ENCODE measurements at regions not wholly inside any gene's neighbourhood (a gene's known extent, or its start where the extent isn't known, plus 50 kb on each side); places are given as distances from the start of the nearest gene placed in this dataset.

GRCh38 chr6:22003287-22003686, 293.5 kb downstream of the PRL start:
- no peaks in the 10 kb centered on the region for H3K36me3 ChIP-seq (ENCODE audit: control insufficient read depth, low read length)
- no peaks in the 10 kb centered on the region for H3K9me3 ChIP-seq (ENCODE audit: control insufficient read depth, insufficient read depth, low read length)
- H3K79me2 ChIP-seq (ENCODE audit: control insufficient read depth, low read length) = no peaks in the 10 kb centered on the region
- H4K20me1 ChIP-seq (ENCODE audit: control insufficient read depth, insufficient read depth, low read depth, low read length) = no peaks in the 10 kb centered on the region
- H3K4me1 ChIP-seq (ENCODE audit: control insufficient read depth, low read length) = no peaks in the 10 kb centered on the region
- no peaks in the 10 kb centered on the region for H3K9me2 ChIP-seq (replicated peaks; ENCODE audit: control insufficient read depth, low read length)
- no peak for TF ChIP-seq CTCF (IDR thresholded peaks at IDR 0.05; ENCODE audit: low read depth, low read length, poor library complexity, severe bottlenecking)
- TF ChIP-seq EZH2phosphoT487 (IDR thresholded peaks at IDR 0.05; ENCODE audit: borderline replicate concordance, low read length) = no peak
- no peak overlapping the region for H3K4me2 ChIP-seq (ENCODE audit: low read length)
- H3K27ac ChIP-seq (ENCODE audit: low read depth, low read length) = no peak overlapping the region
- H3K27me3 ChIP-seq (ENCODE audit: control insufficient read depth, low read length) = no peaks in the 10 kb centered on the region
- no peaks in the 10 kb centered on the region for H3F3A ChIP-seq (ENCODE audit: control insufficient read depth, insufficient read depth)
- H3K4me3 ChIP-seq (ENCODE audit: low read length) = no peak overlapping the region

- TF ChIP-seq EZH2phosphoT487 (IDR thresholded peaks at IDR 0.05; ENCODE audit: borderline replicate concordance, low read length) = no peak
- TF ChIP-seq CTCF (IDR thresholded peaks at IDR 0.05; ENCODE audit: low read depth, low read length, poor library complexity, severe bottlenecking) = no peak
- no peaks in the 10 kb centered on the region for H3K4me1 ChIP-seq (ENCODE audit: control insufficient read depth, low read length)
- no peaks in the 10 kb centered on the region for H3K27me3 ChIP-seq (ENCODE audit: control insufficient read depth, low read length)
- no peak overlapping the region for H3K4me3 ChIP-seq (ENCODE audit: low read length)
- H3K79me2 ChIP-seq (ENCODE audit: control insufficient read depth, low read length) = no peaks in the 10 kb centered on the region
- H4K20me1 ChIP-seq (ENCODE audit: control insufficient read depth, insufficient read depth, low read depth, low read length) = no peaks in the 10 kb centered on the region
- H3K9me3 ChIP-seq (ENCODE audit: control insufficient read depth, insufficient read depth, low read length) = no peaks in the 10 kb centered on the region
- no peaks in the 10 kb centered on the region for H3F3A ChIP-seq (ENCODE audit: control insufficient read depth, insufficient read depth)
- H3K27ac ChIP-seq (ENCODE audit: low read depth, low read length) = no peak overlapping the region
- H3K9me2 ChIP-seq (replicated peaks; ENCODE audit: control insufficient read depth, low read length) = no peaks in the 10 kb centered on the region
- no peak overlapping the region for H3K4me2 ChIP-seq (ENCODE audit: low read length)
- no peaks in the 10 kb centered on the region for H3K36me3 ChIP-seq (ENCODE audit: control insufficient read depth, low read length)
Measured at GRCh38 chr6:22006795-22007194, 290.0 kb downstream of the PRL start.

- TF ChIP-seq EZH2phosphoT487 (IDR thresholded peaks at IDR 0.05; ENCODE audit: borderline replicate concordance, low read length) (no peak), CTCF (IDR thresholded peaks at IDR 0.05; ENCODE audit: low read depth, low read length, poor library complexity, severe bottlenecking) (no peak)
- no peak overlapping the region for H3K4me2 ChIP-seq (ENCODE audit: low read length)
- no peaks in the 10 kb centered on the region for H3K36me3 ChIP-seq (ENCODE audit: control insufficient read depth, low read length)
- H3K27me3 ChIP-seq (ENCODE audit: control insufficient read depth, low read length) = no peaks in the 10 kb centered on the region
- H4K20me1 ChIP-seq (ENCODE audit: control insufficient read depth, insufficient read depth, low read depth, low read length) = no peaks in the 10 kb centered on the region
- H3F3A ChIP-seq (ENCODE audit: control insufficient read depth, insufficient read depth) = no peaks in the 10 kb centered on the region
- H3K4me3 ChIP-seq (ENCODE audit: low read length) = no peak overlapping the region
- H3K4me1 ChIP-seq (ENCODE audit: control insufficient read depth, low read length) = no peaks in the 10 kb centered on the region
- no peaks in the 10 kb centered on the region for H3K79me2 ChIP-seq (ENCODE audit: control insufficient read depth, low read length)
- H3K27ac ChIP-seq (ENCODE audit: low read depth, low read length) = no peak overlapping the region
- H3K9me2 ChIP-seq (replicated peaks; ENCODE audit: control insufficient read depth, low read length) = no peaks in the 10 kb centered on the region
- H3K9me3 ChIP-seq (ENCODE audit: control insufficient read depth, insufficient read depth, low read length) = no peaks in the 10 kb centered on the region
Measured at GRCh38 chr6:22007469-22007868, 289.4 kb downstream of the PRL start.

Measured in DOHH2 (cell line).